ENCODE measurements at regions not wholly inside any gene's neighbourhood (a gene's known extent, or its start where the extent isn't known, plus 50 kb on each side); places are given as distances from the start of the nearest gene placed in this dataset.
"Not testable (repeated sequence)": the region's sequence is repeated elsewhere in the genome, so short reads cannot be mapped to it uniquely, and the experiment has no call there.

- no peak overlapping the region for H3K27ac ChIP-seq
- TF ChIP-seq ZFX (IDR thresholded peaks at IDR 0.05; ENCODE audit: borderline replicate concordance), result no peak
- TF ChIP-seq, protein P1, sequence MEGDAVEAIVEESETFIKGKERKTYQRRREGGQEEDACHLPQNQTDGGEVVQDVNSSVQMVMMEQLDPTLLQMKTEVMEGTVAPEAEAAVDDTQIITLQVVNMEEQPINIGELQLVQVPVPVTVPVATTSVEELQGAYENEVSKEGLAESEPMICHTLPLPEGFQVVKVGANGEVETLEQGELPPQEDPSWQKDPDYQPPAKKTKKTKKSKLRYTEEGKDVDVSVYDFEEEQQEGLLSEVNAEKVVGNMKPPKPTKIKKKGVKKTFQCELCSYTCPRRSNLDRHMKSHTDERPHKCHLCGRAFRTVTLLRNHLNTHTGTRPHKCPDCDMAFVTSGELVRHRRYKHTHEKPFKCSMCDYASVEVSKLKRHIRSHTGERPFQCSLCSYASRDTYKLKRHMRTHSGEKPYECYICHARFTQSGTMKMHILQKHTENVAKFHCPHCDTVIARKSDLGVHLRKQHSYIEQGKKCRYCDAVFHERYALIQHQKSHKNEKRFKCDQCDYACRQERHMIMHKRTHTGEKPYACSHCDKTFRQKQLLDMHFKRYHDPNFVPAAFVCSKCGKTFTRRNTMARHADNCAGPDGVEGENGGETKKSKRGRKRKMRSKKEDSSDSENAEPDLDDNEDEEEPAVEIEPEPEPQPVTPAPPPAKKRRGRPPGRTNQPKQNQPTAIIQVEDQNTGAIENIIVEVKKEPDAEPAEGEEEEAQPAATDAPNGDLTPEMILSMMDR (IDR thresholded peaks at IDR 0.05), result no peak
These were observed 159.7 kb upstream of the POU1F1 start for GRCh38 chr3:87435926-87436620.

DNA sequence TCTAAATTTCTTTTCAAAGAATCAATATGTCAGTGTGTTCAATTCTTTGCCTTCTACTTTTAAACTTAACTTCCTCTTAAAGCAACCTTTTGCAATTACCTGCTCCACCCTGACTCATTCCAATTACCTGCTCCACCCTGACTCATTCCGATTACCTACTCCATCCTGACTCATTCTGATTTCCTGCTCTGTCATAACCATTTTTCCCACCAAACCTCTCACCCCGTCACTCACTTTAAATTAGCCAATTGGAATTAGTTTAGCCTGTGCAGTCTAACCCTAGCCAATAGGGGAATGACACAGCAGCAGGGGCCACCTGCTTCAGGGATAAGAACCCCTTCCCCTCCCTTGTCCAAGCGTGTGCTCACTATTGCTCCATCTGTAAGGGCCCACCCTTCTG lies 157.1 kb upstream of the POU1F1 start:
- not testable (repeated sequence) for H3K27ac ChIP-seq

DNA sequence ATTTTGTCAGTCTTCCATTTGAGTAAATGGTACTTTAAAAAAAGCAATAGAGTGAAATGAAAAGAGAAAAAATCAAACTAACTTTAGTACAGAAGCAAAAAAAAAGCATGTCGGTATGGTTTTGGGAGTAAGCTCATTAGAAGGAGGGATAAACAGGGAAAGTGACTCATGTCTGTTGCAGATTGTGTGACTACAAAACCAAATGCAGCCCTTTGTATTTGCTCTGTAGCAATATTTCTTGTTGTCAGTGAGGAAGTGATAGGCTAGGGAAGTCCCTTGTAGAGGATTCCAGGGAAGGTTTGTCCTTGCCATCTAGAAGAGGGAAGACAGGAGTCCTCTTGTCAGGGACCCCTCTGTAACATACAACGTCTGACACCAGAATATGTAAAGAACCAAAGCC lies 150.5 kb upstream of the POU1F1 start:
- H3K27ac ChIP-seq, result no peak overlapping the region
- TF ChIP-seq, protein P1 (IDR thresholded peaks at IDR 0.05), result no peak
- TF ChIP-seq ZFX (IDR thresholded peaks at IDR 0.05; ENCODE audit: borderline replicate concordance), result no peak

GRCh38 chr3:87425056-87425455 lies 148.7 kb upstream of the POU1F1 start:
- TF ChIP-seq, protein P1 (IDR thresholded peaks at IDR 0.05), result no peak
- TF ChIP-seq ZFX (IDR thresholded peaks at IDR 0.05; ENCODE audit: borderline replicate concordance), result no peak
- H3K27ac ChIP-seq, result no peak overlapping the region

DNA sequence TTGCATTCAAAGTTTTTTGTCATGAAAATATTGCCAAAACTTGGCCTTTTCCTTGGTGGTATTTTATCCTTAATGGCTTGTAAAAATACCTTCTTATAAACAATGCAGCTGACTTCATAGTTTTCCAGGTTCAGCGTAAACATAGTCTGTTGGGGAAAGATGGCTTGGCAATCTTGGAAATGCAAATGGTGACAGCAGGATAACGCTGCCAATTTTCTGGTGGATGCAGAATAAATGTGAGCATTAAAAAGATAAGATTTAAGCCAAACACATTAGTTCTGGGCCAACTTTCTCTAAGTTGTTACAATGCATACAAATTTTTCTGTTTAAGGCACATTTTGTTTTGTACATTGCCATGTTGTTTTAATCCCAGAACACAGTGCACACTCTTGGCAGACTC lies 147.0 kb upstream of the POU1F1 start:
- no peak for TF ChIP-seq ZFX (IDR thresholded peaks at IDR 0.05; ENCODE audit: borderline replicate concordance)
- TF ChIP-seq, protein P1 (IDR thresholded peaks at IDR 0.05), result no peak
- no peak overlapping the region for H3K27ac ChIP-seq

GRCh38 chr3:87422333-87422732 lies 145.9 kb upstream of the POU1F1 start:
- no peak overlapping the region for H3K27ac ChIP-seq
- TF ChIP-seq, protein P1 (IDR thresholded peaks at IDR 0.05), result no peak
- TF ChIP-seq ZFX (IDR thresholded peaks at IDR 0.05; ENCODE audit: borderline replicate concordance), result no peak

DNA sequence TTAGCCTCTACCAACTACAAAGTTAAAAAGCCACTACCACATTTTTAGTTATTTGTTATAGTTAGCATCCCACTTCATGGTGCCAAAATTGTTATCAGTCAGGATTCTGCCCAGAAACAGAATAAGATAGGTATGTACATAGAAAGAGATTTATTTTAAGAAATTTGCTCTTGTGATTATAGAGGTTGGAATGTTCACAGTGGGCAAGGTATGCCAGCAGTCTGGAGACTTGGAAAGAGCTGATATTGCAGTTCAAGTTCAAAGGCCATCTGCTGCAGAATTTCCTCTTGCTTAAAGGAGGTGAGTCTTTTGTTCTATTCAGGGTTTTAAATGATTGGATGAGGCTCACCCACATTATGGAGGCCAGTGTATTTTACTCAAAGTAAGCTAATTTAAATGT lies 143.8 kb upstream of the POU1F1 start:
- no peak for TF ChIP-seq ZFX (IDR thresholded peaks at IDR 0.05; ENCODE audit: borderline replicate concordance)
- TF ChIP-seq, protein P1 (IDR thresholded peaks at IDR 0.05), result no peak
- H3K27ac ChIP-seq, result no peak overlapping the region

- H3K27ac ChIP-seq, result no peak overlapping the region
- TF ChIP-seq, protein P1 (IDR thresholded peaks at IDR 0.05), result no peak
- no peak for TF ChIP-seq ZFX (IDR thresholded peaks at IDR 0.05; ENCODE audit: borderline replicate concordance)
These were observed 137.9 kb upstream of the POU1F1 start for GRCh38 chr3:87414271-87414670.
